CD4-positive, alpha-beta T cell treated with Interleukin-1 beta for 1 hour (primary cell): ENCODE measurements at regions not wholly inside any gene's neighbourhood (a gene's known extent, or its start where the extent isn't known, plus 50 kb on each side); places are given as distances from the start of the nearest gene placed in this dataset.
"Not testable (repeated sequence)": the region's sequence is repeated elsewhere in the genome, so short reads cannot be mapped to it uniquely, and the experiment has no call there.

ENCODE experiments used
- DNase-seq, 2 donors: peaks; one replicate each; pipeline ENCODE4 v3.0.0-alpha.2; 2020 to 2022

DNA sequence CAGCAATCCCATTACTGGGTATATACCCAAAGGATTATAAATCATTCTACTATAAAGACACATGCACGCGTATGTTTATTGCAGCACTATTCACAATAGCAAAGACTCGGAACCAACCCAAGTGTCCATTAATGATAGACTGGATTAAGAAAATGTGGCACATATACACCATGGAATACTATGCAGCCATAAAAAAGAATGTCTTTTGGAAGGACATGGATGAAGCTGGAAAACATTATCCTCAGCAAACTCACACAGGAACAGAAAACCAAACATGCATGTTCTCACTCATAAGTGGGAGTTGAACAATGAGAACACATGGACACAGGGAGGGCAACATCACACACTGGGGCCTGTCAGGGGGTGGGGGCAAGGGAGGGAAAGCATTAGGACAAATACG is 143.7 kb upstream of the IVNS1ABP start:
- DNase-seq = not testable (repeated sequence)

DNA sequence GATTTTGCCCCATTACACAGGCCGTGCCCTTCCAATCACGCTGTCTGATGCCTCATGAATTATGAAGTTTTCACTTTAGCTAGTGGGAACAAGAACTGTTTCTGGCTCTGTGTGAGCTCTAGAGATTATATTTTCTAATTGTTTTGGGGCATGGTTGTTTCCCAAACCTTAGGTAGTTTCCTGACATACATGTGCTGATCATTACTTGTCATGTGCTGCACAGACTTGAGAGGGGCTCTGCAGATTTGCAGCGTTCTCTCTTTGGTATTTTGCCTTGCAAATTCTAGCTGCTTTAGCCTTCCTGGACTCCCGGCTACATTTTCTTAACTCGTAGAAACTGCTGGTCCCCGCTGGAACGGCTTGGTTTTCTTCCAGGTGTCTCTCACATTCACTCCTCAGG is 142.1 kb upstream of the IVNS1ABP start:
- no peak for DNase-seq

DNA sequence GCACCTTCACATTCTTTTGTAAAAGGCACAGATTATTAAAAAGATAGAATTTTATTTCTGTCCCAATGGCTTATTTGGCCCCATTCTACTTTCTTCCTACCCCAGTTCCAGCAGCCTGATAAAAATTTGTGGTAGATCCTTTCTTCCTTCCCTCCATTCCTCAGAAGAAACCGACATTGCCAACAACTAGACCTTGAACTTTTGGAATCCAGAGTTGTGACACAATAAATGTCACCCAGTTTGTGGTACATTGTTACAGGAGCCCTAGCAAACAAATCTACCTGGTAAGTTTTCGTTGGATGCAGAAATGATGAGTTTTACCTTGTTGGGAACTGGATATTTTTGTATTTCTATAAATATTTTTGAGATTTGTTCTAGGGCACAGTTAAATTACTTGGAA is 141.6 kb upstream of the IVNS1ABP start:
- DNase-seq = no peak

GRCh38 chr1:185453496-185454192 is 136.6 kb upstream of the IVNS1ABP start:
- DNase-seq = no peak

- DNase-seq = no peak
These were observed 133.9 kb upstream of the IVNS1ABP start for GRCh38 chr1:185450917-185451316.

- no peak for DNase-seq
These were observed 133.2 kb upstream of the IVNS1ABP start for GRCh38 chr1:185450060-185450788.

DNA sequence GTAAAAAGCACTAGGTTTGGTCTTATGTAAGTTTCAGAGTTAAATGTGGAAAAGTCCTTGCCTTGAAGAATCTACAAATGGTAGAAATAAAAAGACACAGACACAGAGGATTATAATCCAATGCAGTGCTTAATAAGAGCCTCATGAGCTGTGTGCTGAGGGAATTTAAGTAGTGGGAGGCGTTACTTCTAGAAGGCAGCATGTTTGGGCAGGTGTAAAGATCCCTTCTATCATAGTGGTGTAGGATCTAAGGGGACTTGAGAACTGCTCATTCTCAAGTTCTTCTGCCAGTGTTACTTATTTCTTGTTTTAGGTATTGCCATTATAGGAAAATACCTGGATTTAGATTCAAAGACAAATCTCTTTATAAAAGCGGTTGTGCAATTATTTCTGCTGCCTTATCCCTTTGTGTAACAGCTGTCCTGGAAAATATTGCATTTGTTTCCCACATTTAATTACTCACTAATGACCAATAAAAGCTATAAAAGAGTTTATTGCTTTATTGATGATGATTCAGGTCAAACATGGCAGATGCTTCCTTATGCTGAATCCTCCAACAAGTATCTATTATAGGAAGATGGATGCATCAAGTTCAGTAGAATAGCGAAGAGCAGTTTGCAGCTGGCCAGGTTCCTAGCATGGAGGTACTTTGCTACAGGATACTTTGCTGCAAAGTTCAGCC is 132.5 kb upstream of the IVNS1ABP start:
- no peak for DNase-seq

DNA sequence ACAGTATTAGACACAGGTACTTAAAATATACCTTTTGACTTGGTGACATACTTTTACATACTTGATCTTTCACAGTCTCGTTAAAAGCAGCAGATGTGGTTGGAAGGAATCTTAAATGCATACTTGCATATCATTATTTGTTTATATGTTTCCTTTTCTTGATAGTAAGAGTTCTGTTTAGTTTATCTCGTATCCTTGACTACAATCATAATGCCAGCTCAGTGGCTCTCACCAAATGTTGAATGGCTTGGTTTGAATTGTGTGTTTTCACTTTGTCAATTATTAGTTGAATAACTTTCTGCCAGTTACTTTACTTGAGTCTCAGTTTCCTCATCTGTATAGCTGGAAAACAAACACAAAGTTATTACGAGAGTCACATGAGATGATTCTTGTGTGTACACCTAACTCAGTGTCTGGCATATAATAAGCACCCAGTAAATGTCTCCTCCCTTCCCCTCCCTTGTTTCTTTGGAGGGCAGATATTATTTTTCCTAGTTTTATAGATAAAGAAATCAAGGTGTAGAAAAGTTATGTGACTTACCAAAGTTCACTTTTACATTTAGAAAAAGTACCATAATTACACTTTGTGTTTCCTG is 131.6 kb upstream of the IVNS1ABP start:
- no peak for DNase-seq

GRCh38 chr1:185446131-185446530 is 129.1 kb upstream of the IVNS1ABP start:
- DNase-seq = no peak

GRCh38 chr1:185445594-185445993 is 128.6 kb upstream of the IVNS1ABP start:
- DNase-seq = no peak

- DNase-seq = no peak
These were observed 127.6 kb upstream of the IVNS1ABP start for GRCh38 chr1:185444676-185445075.

DNA sequence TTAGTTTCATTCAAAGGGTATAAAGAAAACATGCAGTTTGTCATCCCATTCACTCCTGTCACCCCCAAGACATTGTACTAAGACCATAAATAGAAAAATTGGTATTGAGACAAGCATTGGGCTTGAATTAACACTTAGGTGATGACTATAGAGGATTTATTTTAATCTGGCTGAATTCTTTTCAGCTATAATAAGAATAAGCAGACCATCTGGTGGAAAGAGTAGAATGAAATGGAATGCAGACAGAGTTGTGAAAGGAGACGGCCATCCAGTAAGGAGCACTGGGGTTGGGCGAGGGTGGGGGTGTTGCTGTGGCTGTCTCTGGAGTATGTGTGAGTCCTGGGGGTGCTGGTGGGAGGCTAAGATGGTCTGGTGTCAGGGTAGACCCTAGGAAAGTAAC is 125.0 kb upstream of the IVNS1ABP start:
- DNase-seq = no peak

DNA sequence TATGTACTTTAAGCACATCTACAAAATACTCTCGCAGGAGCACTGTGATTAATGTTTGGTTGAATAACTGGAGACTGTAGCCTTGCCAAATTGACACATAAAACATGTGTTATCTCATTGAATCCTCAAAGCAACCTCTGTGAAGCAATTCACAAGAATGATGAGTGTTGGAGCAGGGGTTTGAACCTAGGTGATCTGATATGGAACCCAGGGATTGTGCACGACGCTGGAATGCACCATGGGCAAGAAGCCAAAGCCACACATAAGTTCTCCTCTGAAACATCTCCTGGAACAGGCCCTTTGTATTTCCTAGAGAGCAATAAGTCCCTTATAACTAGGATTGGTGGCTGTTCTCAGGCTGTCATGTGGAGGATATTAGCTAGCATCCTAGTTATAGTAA is 124.6 kb upstream of the IVNS1ABP start:
- no peak for DNase-seq

DNA sequence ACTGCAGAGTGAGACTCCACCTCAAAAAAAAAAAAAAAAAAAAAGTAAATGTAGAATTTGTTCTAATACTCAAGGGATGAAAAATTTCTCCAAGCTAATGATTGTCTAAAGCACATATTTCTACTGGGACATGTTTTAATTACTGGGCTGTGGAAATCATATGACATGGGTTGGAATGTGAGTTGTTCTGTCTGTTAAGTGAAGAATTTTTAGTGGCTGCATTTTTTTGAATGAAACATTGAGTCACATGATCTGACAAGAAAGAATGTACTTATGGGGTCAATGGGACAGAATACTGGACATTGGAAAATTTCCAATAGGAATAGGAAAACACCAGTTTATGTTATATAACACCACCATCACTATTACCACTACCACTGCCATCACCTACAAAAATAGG is 123.8 kb upstream of the IVNS1ABP start:
- no peak for DNase-seq

GRCh38 chr1:185439727-185440415 is 122.8 kb upstream of the IVNS1ABP start:
- DNase-seq = peak; percentile 20 to 64

DNA sequence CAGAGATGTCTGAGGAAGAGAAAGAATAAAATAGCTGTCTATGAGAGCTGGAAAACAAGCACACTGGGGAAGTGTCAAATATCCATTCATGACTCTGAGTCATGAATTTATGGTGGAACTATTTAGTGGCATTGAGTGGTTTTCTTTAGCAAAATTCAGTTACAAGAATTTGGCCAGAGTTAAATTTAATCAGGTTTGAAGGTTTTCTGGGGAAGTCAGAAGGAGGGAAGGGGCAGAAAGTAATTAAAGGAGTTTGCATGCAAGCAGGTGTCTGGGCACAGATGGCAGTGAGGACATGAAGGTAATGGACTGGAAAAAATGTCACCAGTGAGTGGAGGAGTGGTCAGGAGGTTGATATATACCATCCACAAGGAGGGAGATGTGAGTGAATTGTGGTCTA is 121.9 kb upstream of the IVNS1ABP start:
- DNase-seq = no peak

GRCh38 chr1:185435696-185436379 is 118.8 kb upstream of the IVNS1ABP start:
- DNase-seq = no peak

DNA sequence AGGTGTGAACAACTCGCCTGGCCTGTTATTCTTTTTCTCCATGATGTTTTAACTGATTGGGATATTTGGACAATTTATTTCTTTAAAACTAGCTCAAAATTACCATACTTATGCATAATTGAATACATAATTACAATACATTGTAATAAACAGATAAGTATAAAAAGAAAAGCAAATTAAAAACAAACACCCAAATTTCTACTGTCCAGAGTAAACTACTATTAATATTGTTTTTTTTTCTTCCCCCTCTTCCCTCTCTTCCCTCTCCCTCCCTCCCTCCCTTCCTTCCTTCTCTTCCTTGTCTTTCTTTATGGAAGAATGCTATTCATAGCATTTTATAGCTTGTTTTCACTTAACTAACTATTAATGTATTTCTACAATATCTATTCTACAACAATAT is 117.7 kb upstream of the IVNS1ABP start:
- no peak for DNase-seq

DNA sequence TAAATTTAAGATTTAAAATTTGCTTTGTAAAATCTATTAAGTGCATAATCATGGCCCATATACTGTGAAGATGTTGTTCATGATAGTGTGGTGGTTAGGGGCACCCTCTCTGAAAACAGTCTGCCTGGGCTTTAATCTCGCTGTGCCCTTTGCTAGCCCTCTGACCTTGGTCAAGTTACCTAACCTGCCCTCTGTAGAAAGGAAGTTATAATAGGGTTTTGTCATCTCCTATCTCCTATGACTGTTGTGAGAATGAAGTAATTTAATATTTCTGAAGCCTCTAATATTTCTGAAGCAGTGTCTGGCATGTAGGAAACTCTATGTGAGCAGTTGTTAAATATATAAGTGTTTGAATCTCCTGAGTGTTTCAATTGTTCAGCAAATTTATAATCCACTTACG is 116.6 kb upstream of the IVNS1ABP start:
- DNase-seq = no peak

DNA sequence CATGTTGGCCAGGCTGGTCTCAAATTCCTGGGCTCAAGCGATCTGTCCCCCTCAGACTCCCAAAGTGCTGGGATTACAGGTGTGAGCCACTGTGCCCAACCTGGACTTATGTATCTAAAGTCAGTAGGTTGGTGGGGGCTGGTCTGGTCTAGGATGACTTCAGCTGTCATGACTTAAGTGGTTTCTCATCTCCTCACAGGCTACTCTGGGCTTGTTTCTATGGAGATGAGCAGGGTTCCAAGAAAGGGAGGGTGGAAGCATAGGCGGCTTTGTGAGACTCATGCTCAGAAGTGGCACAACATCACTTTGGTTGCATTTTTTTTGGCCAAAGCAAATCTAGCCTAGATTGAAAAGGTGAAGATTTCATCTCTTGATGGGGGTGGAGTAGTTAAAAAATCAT is 115.9 kb upstream of the IVNS1ABP start:
- DNase-seq = no peak

GRCh38 chr1:185431612-185432011 is 114.6 kb upstream of the IVNS1ABP start:
- DNase-seq = no peak

DNA sequence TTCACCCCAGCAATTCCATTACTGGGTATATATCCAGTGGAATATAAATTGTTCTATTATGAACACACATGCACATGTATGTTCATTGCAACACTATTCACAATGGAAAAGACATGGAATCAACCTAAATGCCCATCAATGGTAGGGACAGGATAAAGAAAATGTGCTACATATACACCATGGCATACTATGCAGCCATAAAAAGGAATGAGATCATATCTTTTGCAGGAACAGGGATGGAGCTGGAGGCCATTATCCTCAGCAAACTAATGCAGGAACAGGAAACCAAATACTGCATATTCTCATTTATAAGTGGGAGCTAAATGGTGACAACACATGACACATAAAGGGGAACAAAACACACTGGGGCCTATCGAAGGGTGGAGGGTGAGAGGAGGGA is 112.6 kb upstream of the IVNS1ABP start:
- not testable (repeated sequence) for DNase-seq
